Right atrium auricular region (tissue), 2 donors: ENCODE measurements at regions not wholly inside any gene's neighbourhood (a gene's known extent, or its start where the extent isn't known, plus 50 kb on each side); places are given as distances from the start of the nearest gene placed in this dataset.
A peak's percentile ranks its signal among the peaks of the same experiment; 100 is the strongest.

Experiments
- DNase-seq: peaks from one replicate; pipeline ENCODE4 v3.0.0-alpha.2; 2019; ENCODE audit warnings: low spot score
- H3K27ac ChIP-seq, 2 donors: fragments of 200-600 bp; sonication (generic); 1 replicate in 1 of 2; 2 replicates in 1 of 2; pipeline ENCODE4 v1.5.1; 2016 to 2019
- H3K27me3 ChIP-seq, 2 donors: fragments of 200-600 bp; sonication (generic); one replicate each; pipeline versions ENCODE4 v1.5.1 to v1.6.0; 2017 to 2019
- H3K36me3 ChIP-seq: fragments of 200-600 bp; sonication (generic); one replicate; pipeline ENCODE4 v1.5.1; 2016
- H3K4me1 ChIP-seq, 2 donors: fragments of 200-600 bp; sonication (generic); one replicate each; pipeline versions ENCODE4 v1.5.1 to v1.6.0; 2017 to 2019
- H3K4me3 ChIP-seq, 2 donors: fragments of 200-600 bp; sonication (generic); 1 replicate in 1 of 2; 2 replicates in 1 of 2; pipeline ENCODE4 v1.5.1; 2017 to 2019; ENCODE audit warnings: mild to moderate bottlenecking in 1 of 2, moderate library complexity in 1 of 2
- H3K9me3 ChIP-seq, 2 donors: fragments of 200-600 bp; sonication (generic); one replicate each; pipeline ENCODE4 v1.5.1; 2019
- TF ChIP-seq, protein P1 (sequence below), 2 donors: fragments of 200-600 bp; sonication (generic); IDR thresholded peaks; one replicate each; pipeline ENCODE4 v1.5.1; 2019; ENCODE audit warnings: antibody characterized with exemption in 2 of 2

GRCh38 chr13:30113983-30114570, 193.3 kb downstream of the KATNAL1 start:
- peak overlapping the region; percentile 43 to 63 for H3K4me3 ChIP-seq
- H3K27me3 ChIP-seq: no peaks in the 10 kb centered on the region
- no peak for DNase-seq
- TF ChIP-seq, protein P1, sequence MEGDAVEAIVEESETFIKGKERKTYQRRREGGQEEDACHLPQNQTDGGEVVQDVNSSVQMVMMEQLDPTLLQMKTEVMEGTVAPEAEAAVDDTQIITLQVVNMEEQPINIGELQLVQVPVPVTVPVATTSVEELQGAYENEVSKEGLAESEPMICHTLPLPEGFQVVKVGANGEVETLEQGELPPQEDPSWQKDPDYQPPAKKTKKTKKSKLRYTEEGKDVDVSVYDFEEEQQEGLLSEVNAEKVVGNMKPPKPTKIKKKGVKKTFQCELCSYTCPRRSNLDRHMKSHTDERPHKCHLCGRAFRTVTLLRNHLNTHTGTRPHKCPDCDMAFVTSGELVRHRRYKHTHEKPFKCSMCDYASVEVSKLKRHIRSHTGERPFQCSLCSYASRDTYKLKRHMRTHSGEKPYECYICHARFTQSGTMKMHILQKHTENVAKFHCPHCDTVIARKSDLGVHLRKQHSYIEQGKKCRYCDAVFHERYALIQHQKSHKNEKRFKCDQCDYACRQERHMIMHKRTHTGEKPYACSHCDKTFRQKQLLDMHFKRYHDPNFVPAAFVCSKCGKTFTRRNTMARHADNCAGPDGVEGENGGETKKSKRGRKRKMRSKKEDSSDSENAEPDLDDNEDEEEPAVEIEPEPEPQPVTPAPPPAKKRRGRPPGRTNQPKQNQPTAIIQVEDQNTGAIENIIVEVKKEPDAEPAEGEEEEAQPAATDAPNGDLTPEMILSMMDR (IDR thresholded peaks at IDR 0.05): no peak
- H3K27ac ChIP-seq: peak overlapping the region; percentile 51
- H3K36me3 ChIP-seq: no peaks in the 10 kb centered on the region
- H3K4me1 ChIP-seq: peaks cover 0 to 27% of the 10 kb centered on the region in 2 donors
- no peaks in the 10 kb centered on the region for H3K9me3 ChIP-seq

DNA sequence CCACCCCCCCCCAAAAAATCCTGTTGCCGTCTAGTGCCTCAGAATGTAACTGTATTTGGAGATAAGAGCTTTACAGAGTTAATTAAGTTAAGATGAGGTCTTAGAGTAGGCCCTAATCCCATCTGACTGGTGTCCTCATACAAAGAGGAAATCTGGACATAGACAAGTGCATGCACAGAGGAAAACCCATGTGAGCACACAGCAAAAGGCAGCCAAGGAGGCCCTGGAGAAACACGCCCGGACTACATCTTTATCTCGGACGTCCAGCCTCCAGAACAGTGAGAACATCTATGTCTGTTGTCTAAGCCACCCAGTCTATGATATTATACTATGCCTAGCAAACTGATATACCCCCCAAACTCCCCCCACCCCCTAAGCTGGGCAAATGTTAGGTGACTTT, 193.8 kb downstream of the KATNAL1 start:
- no peaks in the 10 kb centered on the region for H3K27me3 ChIP-seq
- peak overlapping the region; percentile 51 for H3K27ac ChIP-seq
- H3K4me1 ChIP-seq: peaks cover 0 to 27% of the 10 kb centered on the region in 2 donors
- no peak overlapping the region for H3K4me3 ChIP-seq
- H3K36me3 ChIP-seq: no peaks in the 10 kb centered on the region
- no peak for DNase-seq
- TF ChIP-seq, protein P1 (IDR thresholded peaks at IDR 0.05): no peak
- no peaks in the 10 kb centered on the region for H3K9me3 ChIP-seq

- Histone ChIP-seq H3K27me3 (no peaks in the 10 kb centered on the region), H3K27ac (peak overlapping the region in 1 of 2 donors; percentile 51), H3K4me1 (peaks cover 0 to 27% of the 10 kb centered on the region in 2 donors), H3K9me3 (no peaks in the 10 kb centered on the region), H3K36me3 (no peaks in the 10 kb centered on the region), H3K4me3 (peak overlapping the region in 1 of 2 donors; percentile 9)
- TF ChIP-seq, protein P1 (IDR thresholded peaks at IDR 0.05): peak; percentile 98 to 99
- peak; percentile 86 for DNase-seq
Observed at GRCh38 chr13:30112602-30113435, 194.5 kb downstream of the KATNAL1 start.

GRCh38 chr13:30111810-30112209, 195.5 kb downstream of the KATNAL1 start:
- Histone ChIP-seq H3K36me3 (no peaks in the 10 kb centered on the region), H3K4me1 (peaks cover 0 to 27% of the 10 kb centered on the region in 2 donors), H3K9me3 (no peaks in the 10 kb centered on the region), H3K4me3 (no peak overlapping the region), H3K27me3 (no peaks in the 10 kb centered on the region), H3K27ac (no peak overlapping the region)
- no peak for DNase-seq
- TF ChIP-seq, protein P1 (IDR thresholded peaks at IDR 0.05): no peak

- TF ChIP-seq, protein P1 (IDR thresholded peaks at IDR 0.05): no peak
- Histone ChIP-seq H3K4me3 (no peak overlapping the region), H3K27ac (no peak overlapping the region), H3K9me3 (no peaks in the 10 kb centered on the region), H3K36me3 (no peaks in the 10 kb centered on the region), H3K27me3 (no peaks in the 10 kb centered on the region), H3K4me1 (peaks cover 0 to 25% of the 10 kb centered on the region in 2 donors)
- no peak for DNase-seq
Observed at GRCh38 chr13:30110301-30111070, 196.9 kb downstream of the KATNAL1 start.
